ENCODE measurements at regions not wholly inside any gene's neighbourhood (a gene's known extent, or its start where the extent isn't known, plus 50 kb on each side); places are given as distances from the start of the nearest gene placed in this dataset.

GRCh38 chr3:152709659-152710058 lies 125.3 kb upstream of the P2RY1 start (continued):
- TF ChIP-seq MAX (IDR thresholded peaks at IDR 0.05; ENCODE audit: low read depth, low read length): no peak
- no peak for TF ChIP-seq EP300 (IDR thresholded peaks at IDR 0.05; ENCODE audit: borderline replicate concordance in 1 of 2, control insufficient read depth in 1 of 2, low read depth in 2 of 2, low read length in 2 of 2)
- no peak for TF ChIP-seq SMAD5 (IDR thresholded peaks at IDR 0.05; ENCODE audit: low read depth)
- no peak for TF ChIP-seq PML (IDR thresholded peaks at IDR 0.05; ENCODE audit: low read length)
- TF ChIP-seq JUNB (IDR thresholded peaks at IDR 0.05): no peak

- Histone ChIP-seq H3K9ac (ENCODE audit: control insufficient read depth, insufficient read depth, low read length) (no peak overlapping the region), H3K27ac (ENCODE audit: control insufficient read depth, insufficient read depth) (no peak overlapping the region), H3K27me3 (replicated peaks in 1 of 2; ENCODE audit: control insufficient read depth in 2 of 2, insufficient read depth in 2 of 2, low read length in 1 of 2) (no peaks in the 10 kb centered on the region), H3K4me1 (ENCODE audit: control insufficient read depth, insufficient read depth, low read length) (peaks cover 3% of the 10 kb centered on the region; the same call in 1 of the 2 replicates), H2AFZ (ENCODE audit: control insufficient read depth, low read depth, low read length) (no peak overlapping the region), H3K9me3 (replicated peaks; ENCODE audit: control insufficient read depth, insufficient read depth, low read length) (no peaks in the 10 kb centered on the region), H3K4me2 (ENCODE audit: control insufficient read depth, insufficient read depth) (no peak overlapping the region), H4K20me1 (ENCODE audit: control insufficient read depth, insufficient read depth) (no peaks in the 10 kb centered on the region), H3K4me3 (no peak overlapping the region), H3K36me3 (ENCODE audit: control insufficient read depth in 2 of 2, insufficient read depth in 2 of 2, low read length in 1 of 2) (no peaks in the 10 kb centered on the region), H3K79me2 (ENCODE audit: control insufficient read depth, insufficient read depth, low read length) (no peaks in the 10 kb centered on the region)
- CTCF ChIA-PET: no interaction called here
- SMC1A ChIA-PET (ENCODE audit: uncharacterized antibody, unreplicated experiment): interaction anchor here (0.5 to 1.0 kb wide), 2 partner anchors 18 to 64 kb away, joined by 3 read pairs; no protein-coding TSS in a partner anchor
- no TSS peak for BruUV-seq (replicated peaks)
- no peak for DNase-seq (ENCODE audit: low read depth, low spot score)
- no peak for TF ChIP-seq SRF (IDR thresholded peaks at IDR 0.05; ENCODE audit: low read depth in 2 of 2, low read length in 2 of 2)
- TF ChIP-seq PAX5 (IDR thresholded peaks at IDR 0.05; ENCODE audit: borderline replicate concordance, low read depth, low read length): no peak
- no peak for TF ChIP-seq EED (IDR thresholded peaks at IDR 0.05; ENCODE audit: low read depth)
- no peak for TF ChIP-seq MTA3 (IDR thresholded peaks at IDR 0.05; ENCODE audit: borderline replicate concordance, low read length)
- TF ChIP-seq IRF4 (IDR thresholded peaks at IDR 0.05; ENCODE audit: low read depth, low read length): no peak
- TF ChIP-seq SMAD5 (IDR thresholded peaks at IDR 0.05; ENCODE audit: low read depth): no peak
- no peak for TF ChIP-seq ZBTB33 (IDR thresholded peaks at IDR 0.05)
- TF ChIP-seq ELK1 (IDR thresholded peaks at IDR 0.05; ENCODE audit: low read depth, low read length): no peak
- TF ChIP-seq SIX5 (IDR thresholded peaks at IDR 0.05; ENCODE audit: low read depth, low read length, severe bottlenecking): no peak
- TF ChIP-seq TCF3 (IDR thresholded peaks at IDR 0.05; ENCODE audit: borderline replicate concordance, insufficient read depth, low read depth, low read length): no peak
- TF ChIP-seq BCL3 (IDR thresholded peaks at IDR 0.05; ENCODE audit: borderline replicate concordance, insufficient read depth, low read depth, low read length, poor library complexity, severe bottlenecking): no peak
- no peak for TF ChIP-seq TCF12 (IDR thresholded peaks at IDR 0.05; ENCODE audit: low read depth, low read length)
- TF ChIP-seq E2F4 (IDR thresholded peaks at IDR 0.05; ENCODE audit: low read depth, low read length): no peak
- TF ChIP-seq HDGF (IDR thresholded peaks at IDR 0.05): no peak
- WGBS (ENCODE audit: insufficient coverage, insufficient replicate concordance, low lambda C conversion rate, missing lambda C conversion rate): 59% methylated on average over 3 of the region's 3 CpGs
- in situ Hi-C loops (cut with MboI) (no loop called here), intact Hi-C loops (cut with micrococcal nuclease; ENCODE audit: unreplicated experiment) (no loop called here)
- RAD21 ChIA-PET (ENCODE audit: unreplicated experiment): no interaction called here
- ATAC-seq: no peak
- POLR2A ChIA-PET: no interaction called here
- FAIRE-seq: no peak
Measured at GRCh38 chr3:152710549-152710948, 124.4 kb upstream of the P2RY1 start.
